ENCODE measurements at regions not wholly inside any gene's neighbourhood (a gene's known extent, or its start where the extent isn't known, plus 50 kb on each side); places are given as distances from the start of the nearest gene placed in this dataset.

- intact Hi-C loops (cut with DNase I, micrococcal nuclease) = no loop called here
Observed at GRCh38 chr2:123908522-123908921, 116.6 kb upstream of the CNTNAP5 start.

DNA sequence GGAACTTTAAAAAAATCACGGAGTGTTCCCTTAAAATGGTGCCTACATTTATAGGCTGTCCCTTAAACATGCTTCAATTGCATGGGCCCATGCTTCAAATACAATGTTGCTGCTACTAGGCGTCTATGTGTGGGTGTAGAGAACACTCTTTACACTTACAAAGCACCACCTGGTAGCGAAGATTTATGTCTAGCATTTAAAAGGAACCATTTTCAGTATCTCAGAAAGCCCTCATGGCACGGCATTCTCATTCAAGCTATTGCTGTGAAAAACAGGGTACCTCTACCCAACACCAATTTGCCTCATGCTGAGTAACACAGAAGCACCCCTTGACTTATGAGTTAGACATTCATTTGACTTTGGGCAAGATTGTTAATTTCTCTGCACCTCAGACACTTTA is 112.9 kb upstream of the CNTNAP5 start:
- no peak overlapping the region for H3K27ac Mint-ChIP-seq
- no peaks in the 10 kb centered on the region for H3K36me3 Mint-ChIP-seq (ENCODE audit: low read depth)
- TF ChIP-seq CTCF (IDR thresholded peaks at IDR 0.05) = no peak
- H3K27me3 Mint-ChIP-seq = no peaks in the 10 kb centered on the region
- Histone ChIP-seq H3K4me3 (ENCODE audit: low read length) (no peak overlapping the region), H3K27me3 (ENCODE audit: control insufficient read depth in 1 of 2, insufficient read depth in 2 of 2, low read length in 2 of 2) (no peaks in the 10 kb centered on the region), H3K9me3 (ENCODE audit: control insufficient read depth in 1 of 2, insufficient read depth in 1 of 2, low read length in 2 of 2) (no peaks in the 10 kb centered on the region), H3K27ac (ENCODE audit: low read depth in 1 of 2, low read length in 2 of 2) (no peak overlapping the region), H3K36me3 (ENCODE audit: insufficient read depth, low read length) (no peaks in the 10 kb centered on the region), H3K4me1 (ENCODE audit: insufficient read depth, low read length) (no peaks in the 10 kb centered on the region)
- no peaks in the 10 kb centered on the region for H3K4me1 Mint-ChIP-seq (ENCODE audit: low read depth)
- peaks cover 2% of the 10 kb centered on the region for H3K9me3 Mint-ChIP-seq
- no peak overlapping the region for H3K4me3 Mint-ChIP-seq
- ATAC-seq (ENCODE audit: poor library complexity) (no peak), DNase-seq (no peak)
- ChIA-PET CTCF (no interaction called here), POLR2A (no interaction called here)
- intact Hi-C loops (cut with DNase I, micrococcal nuclease) = no loop called here

More at GRCh38 chr2:123908522-123908921, 116.6 kb upstream of the CNTNAP5 start:
- no peak overlapping the region for H3K27ac Mint-ChIP-seq
- DNase-seq (no peak), ATAC-seq (ENCODE audit: poor library complexity) (no peak)
- POLR2A ChIA-PET = no interaction called here
- no peaks in the 10 kb centered on the region for H3K27me3 Mint-ChIP-seq
- no peaks in the 10 kb centered on the region for H3K4me1 Mint-ChIP-seq (ENCODE audit: low read depth)
- no peaks in the 10 kb centered on the region for H3K9me3 Mint-ChIP-seq
- no peak overlapping the region for H3K4me3 Mint-ChIP-seq
- no peak for TF ChIP-seq CTCF (IDR thresholded peaks at IDR 0.05)
- H3K27ac ChIP-seq (ENCODE audit: low read depth in 1 of 2, low read length in 2 of 2) = no peak overlapping the region
- H3K4me1 ChIP-seq (ENCODE audit: insufficient read depth, low read length) = no peaks in the 10 kb centered on the region
- no peaks in the 10 kb centered on the region for H3K36me3 ChIP-seq (ENCODE audit: insufficient read depth, low read length)
- H3K27me3 ChIP-seq (ENCODE audit: control insufficient read depth in 1 of 2, insufficient read depth in 2 of 2, low read length in 2 of 2) = no peaks in the 10 kb centered on the region
- no peak overlapping the region for H3K4me3 ChIP-seq (ENCODE audit: low read length)
- CTCF ChIA-PET = no interaction called here
- H3K36me3 Mint-ChIP-seq (ENCODE audit: low read depth) = no peaks in the 10 kb centered on the region
- H3K9me3 ChIP-seq (ENCODE audit: control insufficient read depth in 1 of 2, insufficient read depth in 1 of 2, low read length in 2 of 2) = no peaks in the 10 kb centered on the region

DNA sequence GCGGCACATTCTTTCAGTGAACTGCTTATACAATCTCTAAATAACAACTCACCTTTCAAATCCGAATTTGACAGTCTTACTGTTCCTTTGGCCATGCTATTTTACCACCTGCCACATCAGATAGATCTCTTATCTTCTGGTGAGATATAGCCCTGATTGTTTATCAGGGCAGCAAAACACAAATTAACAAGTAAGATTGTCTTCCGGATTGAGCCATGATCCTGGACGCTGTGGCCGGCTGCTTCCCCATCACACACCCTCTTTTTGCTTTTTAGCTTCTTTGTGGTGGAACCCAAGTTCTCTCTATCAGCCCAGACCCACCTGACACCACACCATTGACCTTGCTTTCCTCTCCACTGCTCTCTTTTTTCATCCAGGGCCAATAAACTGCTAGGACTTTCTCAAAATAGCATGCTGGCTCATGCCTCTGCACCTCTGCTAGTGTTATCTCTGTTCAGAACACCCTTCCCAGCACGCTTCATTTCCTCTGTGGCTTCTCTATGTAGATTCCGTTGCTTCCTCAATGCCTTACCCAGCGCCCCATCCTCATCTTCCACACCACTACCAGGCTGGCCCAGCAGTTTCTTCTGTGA is 111.8 kb upstream of the CNTNAP5 start:
- ChIA-PET CTCF (no interaction called here), POLR2A (no interaction called here)
- Mint-ChIP-seq H3K4me3 (no peak overlapping the region), H3K27ac (no peak overlapping the region), H3K27me3 (no peaks in the 10 kb centered on the region), H3K36me3 (ENCODE audit: low read depth) (no peaks in the 10 kb centered on the region), H3K4me1 (ENCODE audit: low read depth) (no peaks in the 10 kb centered on the region), H3K9me3 (peaks cover 5% of the 10 kb centered on the region)
- Histone ChIP-seq H3K4me1 (ENCODE audit: insufficient read depth, low read length) (no peaks in the 10 kb centered on the region), H3K9me3 (ENCODE audit: control insufficient read depth in 1 of 2, insufficient read depth in 1 of 2, low read length in 2 of 2) (no peaks in the 10 kb centered on the region), H3K4me3 (ENCODE audit: low read length) (no peak overlapping the region), H3K36me3 (ENCODE audit: insufficient read depth, low read length) (no peaks in the 10 kb centered on the region), H3K27me3 (ENCODE audit: control insufficient read depth in 1 of 2, insufficient read depth in 2 of 2, low read length in 2 of 2) (no peaks in the 10 kb centered on the region), H3K27ac (ENCODE audit: low read depth in 1 of 2, low read length in 2 of 2) (no peak overlapping the region)
- ATAC-seq (ENCODE audit: poor library complexity) = no peak
- intact Hi-C loops (cut with DNase I, micrococcal nuclease) = no loop called here
- TF ChIP-seq CTCF (IDR thresholded peaks at IDR 0.05) = no peak
- no peak for DNase-seq
